B cell (primary cell): ENCODE measurements at regions not wholly inside any gene's neighbourhood (a gene's known extent, or its start where the extent isn't known, plus 50 kb on each side); places are given as distances from the start of the nearest gene placed in this dataset.

Experiments
- ATAC-seq: fragments of 200-7000 bp; cut with Tn5 transposase; one replicate; pipeline ENCODE4 v1.10.0; 2021; ENCODE audit warnings: low read depth, mild to moderate bottlenecking, moderate number of reproducible peaks, moderate library complexity
- CTCF ChIA-PET: fragments of 350-600 bp; sonication (Branson Sonifier 250); formaldehyde crosslinking; loops from one replicate; lab custom pipeline; 2021; ENCODE audit warnings: antibody characterized with exemption, inconsistent platforms; lab: Charles Lee
- POLR2A ChIA-PET: fragments of 350-600 bp; sonication (Branson Sonifier 250); formaldehyde crosslinking; loops from one replicate; lab custom pipeline; 2021; ENCODE audit warnings: antibody characterized with exemption; lab: Charles Lee
- DNase-seq: peaks from one replicate; pipeline ENCODE4 v3.0.0; 2013
- H2AFZ ChIP-seq: 2 replicates; pipeline ENCODE4 v1.6.1; 2012; ENCODE audit warnings: mild to moderate bottlenecking, low read depth, low read length; ENCODE audit not compliant: insufficient read depth, poor library complexity, severe bottlenecking
- H3K27ac ChIP-seq, 2 donors: 1 replicate in 1 of 2; 2 replicates in 1 of 2; pipeline ENCODE4 v1.5.1; 2012 to 2013; ENCODE audit warnings: low read length in 2 of 2, mild to moderate bottlenecking in 2 of 2, moderate library complexity in 1 of 2
- H3K27me3 ChIP-seq, 4 experiments: fragments of 200-600 bp in 1 of 4; sonication (generic) in 1 of 4; replicated peaks in 1 of 4; 1 replicate in 2 of 4; 2 replicates in 2 of 4; pipeline versions ENCODE4 v1.6.1 to v1.7.0; 2013 to 2016; ENCODE audit warnings: low read length in 3 of 4, mild to moderate bottlenecking in 2 of 4, mixed read lengths in 1 of 4, moderate library complexity in 1 of 4; ENCODE audit not compliant: insufficient read depth in 4 of 4, control insufficient read depth in 3 of 4; ENCODE audit errors: control extremely low read depth in 1 of 4
- H3K36me3 ChIP-seq, 2 experiments: replicated peaks in 1 of 2; 1 replicate in 1 of 2; 2 replicates in 1 of 2; pipeline versions ENCODE4 v1.6.1 to v1.7.1; 2013; ENCODE audit warnings: low read length in 1 of 2; ENCODE audit not compliant: insufficient read depth in 2 of 2, control insufficient read depth in 1 of 2; ENCODE audit errors: control extremely low read depth in 1 of 2, extremely low read depth in 1 of 2
- H3K4me1 ChIP-seq, 2 donors: fragments of 200-600 bp in 1 of 2; sonication (generic) in 1 of 2; 1 replicate in 1 of 2; 2 replicates in 1 of 2; pipeline versions ENCODE4 v1.5.1 to v1.6.1; 2013 to 2017; ENCODE audit warnings: low read length in 2 of 2; ENCODE audit not compliant: control insufficient read depth in 2 of 2, insufficient read depth in 2 of 2
- H3K4me2 ChIP-seq: replicated peaks from 2 replicates; pipeline ENCODE3; 2012; ENCODE audit warnings: mild to moderate bottlenecking, low read depth, low read length; ENCODE audit not compliant: poor library complexity, severe bottlenecking
- H3K4me3 ChIP-seq, 5 experiments: fragments of 200-600 bp in 1 of 5; sonication (generic) in 1 of 5; 1 replicate in 3 of 5; 2 replicates in 2 of 5; pipeline versions ENCODE4 v1.5.1 to v1.7.0; 2011 to 2016; ENCODE audit warnings: low read length in 4 of 5, mild to moderate bottlenecking in 4 of 5, low read depth in 2 of 5, control low read depth in 1 of 5, moderate library complexity in 1 of 5; ENCODE audit not compliant: insufficient read depth in 1 of 5; ENCODE audit errors: control extremely low read depth in 1 of 5, extremely low read depth in 1 of 5
- H3K79me2 ChIP-seq: fragments of 200-600 bp; sonication (generic); one replicate; pipeline ENCODE4 v1.6.0; 2016; ENCODE audit warnings: low read length; ENCODE audit not compliant: control insufficient read depth, insufficient read depth
- H3K9ac ChIP-seq: fragments of 200-600 bp; sonication (generic); 2 replicates; pipeline ENCODE4 v1.6.1; 2017; ENCODE audit warnings: mild to moderate bottlenecking, low read length, moderate library complexity
- H3K9me3 ChIP-seq, 3 donors: one replicate each; pipeline versions ENCODE4 v1.6.1 to v1.7.1; 2013; ENCODE audit warnings: low read length in 2 of 3; ENCODE audit not compliant: control insufficient read depth in 2 of 3, insufficient read depth in 1 of 3; ENCODE audit errors: control extremely low read depth in 1 of 3
- H4K20me1 ChIP-seq: 2 replicates; pipeline ENCODE4 v1.6.0; 2012; ENCODE audit warnings: mild to moderate bottlenecking, low read length; ENCODE audit not compliant: insufficient read depth, control insufficient read depth, poor library complexity, severe bottlenecking
- H3K27ac Mint-ChIP-seq: one replicate; pipeline ENCODE4 v1.8.0; 2021; ENCODE audit warnings: mixed read lengths
- H3K27me3 Mint-ChIP-seq: one replicate; pipeline ENCODE4 v1.8.0; 2021; ENCODE audit warnings: mixed read lengths
- H3K4me1 Mint-ChIP-seq: one replicate; pipeline ENCODE4 v1.8.0; 2021; ENCODE audit warnings: mixed read lengths
- H3K4me3 Mint-ChIP-seq: one replicate; pipeline ENCODE4 v1.8.0; 2021; ENCODE audit warnings: mixed read lengths
- H3K9me3 Mint-ChIP-seq: one replicate; pipeline ENCODE4 v1.8.0; 2022; ENCODE audit warnings: mixed read lengths; ENCODE audit not compliant: insufficient read depth
- CTCF ChIP-seq: fragments of 200-600 bp; IDR thresholded peaks from one replicate; pipeline ENCODE4 v1.8.0; 2022; ENCODE audit warnings: antibody characterized with exemption, mild to moderate bottlenecking
- EZH2 ChIP-seq: IDR thresholded peaks from 2 replicates; pipeline ENCODE4 v1.6.1; 2012; ENCODE audit warnings: borderline replicate concordance, low read depth, mild to moderate bottlenecking, moderate library complexity, low read length; ENCODE audit not compliant: insufficient read depth, poor library complexity, severe bottlenecking
- WGBS: methylation state at CpG from one replicate; pipeline ENCODE4 v1.1.5; 2013; ENCODE audit warnings: missing lambda C conversion rate; ENCODE audit not compliant: insufficient coverage; 5-methylcytosine and 5-hydroxymethylcytosine counted together
- intact Hi-C: fragments of 100-400 bp; cut with micrococcal nuclease; formaldehyde crosslinking; loops from one replicate; pipeline ENCODE4 v1.10.0; 2022

GRCh38 chr7:110050785-110051184 is 1040.1 kb upstream of the LRRN3 start:
- Histone ChIP-seq H3K4me2 (no peak overlapping the region), H2AFZ (no peak overlapping the region), H3K9me3 (no peaks in the 10 kb centered on the region), H3K9ac (no peak overlapping the region), H3K27ac (no peak overlapping the region), H3K36me3 (no peaks in the 10 kb centered on the region), H3K4me3 (no peak overlapping the region), H3K79me2 (no peaks in the 10 kb centered on the region), H3K27me3 (no peaks in the 10 kb centered on the region), H3K4me1 (no peaks in the 10 kb centered on the region), H4K20me1 (no peaks in the 10 kb centered on the region)
- Mint-ChIP-seq H3K4me1 (no peaks in the 10 kb centered on the region), H3K27ac (no peak overlapping the region), H3K27me3 (no peaks in the 10 kb centered on the region), H3K9me3 (no peaks in the 10 kb centered on the region), H3K4me3 (no peak overlapping the region)
- ChIA-PET CTCF (no interaction called here), POLR2A (no interaction called here)
- DNase-seq (no peak), ATAC-seq (no peak)
- no peak for TF ChIP-seq CTCF
- no peak for TF ChIP-seq EZH2
- 100% methylated on average over 1 of the region's 2 CpGs for WGBS
- intact Hi-C loops, result no loop called here

- H3K79me2 ChIP-seq, result no peaks in the 10 kb centered on the region
- H3K4me1 Mint-ChIP-seq, result no peaks in the 10 kb centered on the region
- H3K27ac Mint-ChIP-seq, result no peak overlapping the region
- WGBS, result no CpG with 5 or more reads among the region's 2 CpGs
- H3K27me3 ChIP-seq, result no peaks in the 10 kb centered on the region
- ChIA-PET CTCF (no interaction called here), POLR2A (no interaction called here)
- H3K9me3 Mint-ChIP-seq, result no peaks in the 10 kb centered on the region
- no peaks in the 10 kb centered on the region for H3K9me3 ChIP-seq
- no peaks in the 10 kb centered on the region for H4K20me1 ChIP-seq
- H3K4me3 Mint-ChIP-seq, result no peak overlapping the region
- ATAC-seq (no peak), DNase-seq (no peak)
- H3K4me1 ChIP-seq, result no peaks in the 10 kb centered on the region
- no peak overlapping the region for H3K4me2 ChIP-seq
- no peak overlapping the region for H3K27ac ChIP-seq
- H3K9ac ChIP-seq, result no peak overlapping the region
- intact Hi-C loops, result no loop called here
- no peaks in the 10 kb centered on the region for H3K27me3 Mint-ChIP-seq
- TF ChIP-seq CTCF (no peak), EZH2 (no peak)
- H3K36me3 ChIP-seq, result no peaks in the 10 kb centered on the region
- no peak overlapping the region for H2AFZ ChIP-seq
- H3K4me3 ChIP-seq, result no peak overlapping the region
These were observed 1039.6 kb upstream of the LRRN3 start for GRCh38 chr7:110051372-110051771.
